ENCODE measurements at regions not wholly inside any gene's neighbourhood (a gene's known extent, or its start where the extent isn't known, plus 50 kb on each side); places are given as distances from the start of the nearest gene placed in this dataset.

DNA sequence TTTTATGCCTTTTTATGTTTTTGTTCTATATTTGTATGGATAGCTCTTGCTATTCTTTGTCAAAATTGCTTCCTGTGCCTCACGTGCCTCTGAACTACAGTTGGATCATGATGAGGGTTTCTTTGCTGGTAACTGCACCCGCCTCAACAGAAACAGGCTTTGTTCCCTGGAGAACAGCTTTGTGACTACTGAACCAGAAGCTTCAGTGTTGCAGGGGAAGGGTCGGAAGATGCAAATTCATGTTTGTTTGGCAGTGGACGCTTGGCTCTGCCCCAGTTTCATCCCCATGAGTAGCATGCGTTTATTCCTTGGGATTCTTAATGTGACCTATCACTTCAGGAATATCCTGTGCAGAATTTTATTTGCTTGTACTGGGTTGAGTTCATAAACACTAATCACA, 959.1 kb upstream of the WWC1 start:
- TF ChIP-seq, protein P1, sequence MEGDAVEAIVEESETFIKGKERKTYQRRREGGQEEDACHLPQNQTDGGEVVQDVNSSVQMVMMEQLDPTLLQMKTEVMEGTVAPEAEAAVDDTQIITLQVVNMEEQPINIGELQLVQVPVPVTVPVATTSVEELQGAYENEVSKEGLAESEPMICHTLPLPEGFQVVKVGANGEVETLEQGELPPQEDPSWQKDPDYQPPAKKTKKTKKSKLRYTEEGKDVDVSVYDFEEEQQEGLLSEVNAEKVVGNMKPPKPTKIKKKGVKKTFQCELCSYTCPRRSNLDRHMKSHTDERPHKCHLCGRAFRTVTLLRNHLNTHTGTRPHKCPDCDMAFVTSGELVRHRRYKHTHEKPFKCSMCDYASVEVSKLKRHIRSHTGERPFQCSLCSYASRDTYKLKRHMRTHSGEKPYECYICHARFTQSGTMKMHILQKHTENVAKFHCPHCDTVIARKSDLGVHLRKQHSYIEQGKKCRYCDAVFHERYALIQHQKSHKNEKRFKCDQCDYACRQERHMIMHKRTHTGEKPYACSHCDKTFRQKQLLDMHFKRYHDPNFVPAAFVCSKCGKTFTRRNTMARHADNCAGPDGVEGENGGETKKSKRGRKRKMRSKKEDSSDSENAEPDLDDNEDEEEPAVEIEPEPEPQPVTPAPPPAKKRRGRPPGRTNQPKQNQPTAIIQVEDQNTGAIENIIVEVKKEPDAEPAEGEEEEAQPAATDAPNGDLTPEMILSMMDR (conservative IDR thresholded peaks at IDR 0.05; ENCODE audit: low read length) = no peak
- TF ChIP-seq EZH2phosphoT487 (IDR thresholded peaks at IDR 0.05; ENCODE audit: borderline replicate concordance, low read depth, low read length) = no peak
